H1 (cell line): ENCODE measurements at regions not wholly inside any gene's neighbourhood (a gene's known extent, or its start where the extent isn't known, plus 50 kb on each side); places are given as distances from the start of the nearest gene placed in this dataset.

ENCODE experiments used
- CTCF ChIA-PET: fragments of 300-600 bp; sonication (Branson Sonifier 250); formaldehyde crosslinking; loops from one replicate; lab custom pipeline; 2021; ENCODE audit not compliant: partially characterized antibody; lab: Charles Lee
- POLR2A ChIA-PET: fragments of 300-600 bp; sonication (Branson Sonifier 250); formaldehyde crosslinking; loops from one replicate; lab custom pipeline; 2021; ENCODE audit warnings: inconsistent platforms; ENCODE audit not compliant: partially characterized antibody; lab: Charles Lee
- DNase-seq, 2 experiments: peaks; one replicate each; pipeline versions ENCODE4 v3.0.0 to v3.0.0-alpha.2; 2010 to 2022; ENCODE audit warnings: low spot score in 2 of 2, low read depth in 1 of 2, mixed read lengths in 1 of 2
- FAIRE-seq: peaks from 2 replicates; lab custom pipeline; 2011; peaks lifted over from hg19 to GRCh38; lab: Jason Lieb, UNC
- H2AFZ ChIP-seq: 2 replicates; pipeline ENCODE4 v1.8.1; 2012; ENCODE audit warnings: low read length, inconsistent platforms
- H2AK5ac ChIP-seq: 2 replicates; pipeline ENCODE4 v1.6.1; 2013; ENCODE audit warnings: low read depth, low read length
- H2BK120ac ChIP-seq: replicated peaks from 2 replicates; pipeline ENCODE3; 2013; ENCODE audit warnings: low read depth, low read length, inconsistent platforms
- H2BK12ac ChIP-seq: 2 replicates; pipeline ENCODE4 v1.6.1; 2013; ENCODE audit warnings: low read depth, low read length
- H2BK15ac ChIP-seq: 2 replicates; pipeline ENCODE4 v1.6.1; 2013; ENCODE audit warnings: low read length
- H2BK20ac ChIP-seq: 2 replicates; pipeline ENCODE4 v1.6.1; 2013; ENCODE audit warnings: low read length
- H2BK5ac ChIP-seq: 2 replicates; pipeline ENCODE4 v1.6.1; 2013; ENCODE audit warnings: low read depth, low read length
- H3K14ac ChIP-seq: 2 replicates; pipeline ENCODE4 v1.6.1; 2013; ENCODE audit warnings: inconsistent platforms; ENCODE audit not compliant: insufficient read length
- H3K18ac ChIP-seq: 2 replicates; pipeline ENCODE4 v1.6.1; 2013; ENCODE audit warnings: low read length; ENCODE audit errors: extremely low read depth
- H3K23ac ChIP-seq: 2 replicates; pipeline ENCODE4 v1.6.1; 2013; ENCODE audit warnings: inconsistent platforms; ENCODE audit not compliant: insufficient read length
- H3K23me2 ChIP-seq: 2 replicates; pipeline ENCODE4 v1.6.1; 2013; ENCODE audit warnings: low read depth, low read length
- H3K27ac ChIP-seq: 2 replicates; pipeline ENCODE4 v1.6.1; 2011; ENCODE audit warnings: low read depth, low read length, inconsistent platforms
- H3K27me3 ChIP-seq, 4 experiments: replicated peaks in 1 of 4; 1 replicate in 1 of 4; 2 replicates in 3 of 4; pipeline versions ENCODE4 v1.6.1 to v1.8.1; 2011 to 2013; ENCODE audit warnings: low read length in 3 of 4, mild to moderate bottlenecking in 3 of 4, inconsistent platforms in 2 of 4, mixed read lengths in 2 of 4, moderate library complexity in 1 of 4; ENCODE audit not compliant: control insufficient read depth in 3 of 4, insufficient read depth in 3 of 4; ENCODE audit errors: extremely low read depth in 1 of 4
- H3K36me3 ChIP-seq, 4 experiments: 2 replicates each; pipeline versions ENCODE4 v1.6.1 to v1.8.1; 2011 to 2013; ENCODE audit warnings: mild to moderate bottlenecking in 4 of 4, low read length in 3 of 4, moderate library complexity in 2 of 4, control low read depth in 1 of 4, inconsistent platforms in 1 of 4; ENCODE audit not compliant: insufficient read depth in 4 of 4, control insufficient read depth in 2 of 4
- H3K4ac ChIP-seq: replicated peaks from 2 replicates; pipeline ENCODE3; 2013; ENCODE audit warnings: low read length, low read depth, mixed read lengths, inconsistent platforms; ENCODE audit not compliant: insufficient read length
- H3K4me1 ChIP-seq, 4 experiments: replicated peaks in 1 of 4; 1 replicate in 1 of 4; 2 replicates in 3 of 4; pipeline versions ENCODE4 v1.6.1 to v1.8.1; 2011 to 2013; ENCODE audit warnings: low read length in 3 of 4, inconsistent platforms in 2 of 4, mixed read lengths in 1 of 4; ENCODE audit not compliant: insufficient read depth in 4 of 4, control insufficient read depth in 3 of 4
- H3K4me2 ChIP-seq, 2 experiments: 2 replicates each; pipeline versions ENCODE4 v1.6.1 to v1.8.1; 2011 to 2013; ENCODE audit warnings: low read depth in 2 of 2, low read length in 2 of 2, control low read depth in 1 of 2, inconsistent platforms in 1 of 2, mild to moderate bottlenecking in 1 of 2; ENCODE audit not compliant: insufficient read depth in 1 of 2
- H3K4me3 ChIP-seq, 4 experiments: fragments of 200-600, 300-600 bp in 1 of 4; sonication (generic), shearing (Covaris generic), sonication (Bioruptor Twin) in 1 of 4; 2 replicates each; pipeline versions ENCODE4 v1.5.1 to v1.8.1; 2011 to 2016; ENCODE audit warnings: low read length in 4 of 4, low read depth in 3 of 4, control low read depth in 2 of 4, inconsistent platforms in 2 of 4, mild to moderate bottlenecking in 2 of 4, mixed read lengths in 1 of 4, moderate library complexity in 1 of 4; ENCODE audit not compliant: insufficient read depth in 2 of 4; ENCODE audit errors: extremely low read depth in 1 of 4
- H3K56ac ChIP-seq: replicated peaks from 2 replicates; pipeline ENCODE3; 2013; ENCODE audit warnings: low read depth, mild to moderate bottlenecking, mixed read lengths, low read length, inconsistent platforms; ENCODE audit not compliant: insufficient read length
- H3K79me1 ChIP-seq: 2 replicates; pipeline ENCODE4 v1.6.1; 2013; ENCODE audit warnings: low read depth, low read length, control low read depth
- H3K79me2 ChIP-seq, 2 experiments: 2 replicates each; pipeline versions ENCODE4 v1.6.1 to v1.8.1; 2012 to 2013; ENCODE audit warnings: low read length in 2 of 2, mild to moderate bottlenecking in 2 of 2, inconsistent platforms in 1 of 2; ENCODE audit not compliant: insufficient read depth in 2 of 2, control insufficient read depth in 1 of 2
- H3K9ac ChIP-seq, 4 experiments: replicated peaks in 1 of 4; 1 replicate in 1 of 4; 2 replicates in 3 of 4; pipeline versions ENCODE4 v1.6.1 to v1.8.1; 2011 to 2013; ENCODE audit warnings: low read depth in 3 of 4, low read length in 3 of 4, control low read depth in 2 of 4, mild to moderate bottlenecking in 2 of 4, moderate library complexity in 2 of 4, inconsistent platforms in 1 of 4; ENCODE audit errors: extremely low read depth in 1 of 4
- H3K9me3 ChIP-seq, 2 experiments: 2 replicates each; pipeline versions ENCODE4 v1.6.1 to v1.8.1; 2012 to 2013; ENCODE audit warnings: mild to moderate bottlenecking in 2 of 2, moderate library complexity in 2 of 2, control low read depth in 1 of 2, inconsistent platforms in 1 of 2, low read depth in 1 of 2, low read length in 1 of 2, mixed read lengths in 1 of 2; ENCODE audit not compliant: insufficient read depth in 2 of 2
- H4K20me1 ChIP-seq, 2 experiments: replicated peaks in 1 of 2; 2 replicates each; pipeline versions ENCODE3 to v1.8.1; 2011 to 2013; ENCODE audit warnings: inconsistent platforms in 2 of 2, low read length in 2 of 2, mild to moderate bottlenecking in 1 of 2; ENCODE audit not compliant: insufficient read depth in 2 of 2, control insufficient read depth in 1 of 2
- H4K5ac ChIP-seq: 2 replicates; pipeline ENCODE4 v1.6.1; 2013; ENCODE audit warnings: low read length, low read depth, mixed read lengths, inconsistent platforms; ENCODE audit not compliant: insufficient read length
- H4K8ac ChIP-seq: 2 replicates; pipeline ENCODE4 v1.8.0; 2013; ENCODE audit warnings: mild to moderate bottlenecking, moderate library complexity, low read length, inconsistent platforms; ENCODE audit not compliant: insufficient read depth; ENCODE audit errors: extremely low read depth
- H4K91ac ChIP-seq: replicated peaks from 2 replicates; pipeline ENCODE3; 2013; ENCODE audit warnings: low read length, mixed read lengths, inconsistent platforms; ENCODE audit not compliant: insufficient read length
- BCL11A ChIP-seq, 2 experiments: IDR thresholded peaks; one replicate each; pipeline ENCODE4 v1.6.1; 2011; ENCODE audit warnings: low read depth in 2 of 2, low read length in 2 of 2, mild to moderate bottlenecking in 2 of 2
- CHD1 ChIP-seq: IDR thresholded peaks from 2 replicates; pipeline ENCODE4 v1.6.1; 2012; ENCODE audit warnings: low read depth, low read length, improper control_type of control experiment
- GTF2F1 ChIP-seq: IDR thresholded peaks from 2 replicates; pipeline ENCODE4 v1.6.1; 2012; ENCODE audit warnings: low read depth, low read length, improper control_type of control experiment, borderline replicate concordance
- TCF12 ChIP-seq: IDR thresholded peaks from 2 replicates; pipeline ENCODE4 v1.6.1; 2011; ENCODE audit warnings: low read depth, mild to moderate bottlenecking, low read length
- WGBS, 2 experiments: shearing (Covaris generic) in 1 of 2; methylation state at CpG; one replicate each; pipeline versions ENCODE4 v1.1.6 to v1.1.7; 2013 to 2015; ENCODE audit warnings: low lambda C conversion rate in 2 of 2, mixed read lengths in 2 of 2, inconsistent platforms in 1 of 2, low coverage in 1 of 2, missing lambda C conversion rate in 1 of 2; ENCODE audit not compliant: insufficient replicate concordance in 2 of 2, insufficient coverage in 1 of 2, insufficient read length in 1 of 2; ENCODE audit errors: extremely low coverage in 1 of 2, missing lambda C conversion rate in 1 of 2; 5-methylcytosine and 5-hydroxymethylcytosine counted together

GRCh38 chr9:110028271-110028670 is 179.7 kb downstream of the C9orf152 start:
- CTCF ChIA-PET = interaction anchor here (1.0 to 2.1 kb wide), 4 partner anchors 13 to 60 kb away, joined by 3 to 6 read pairs (median 4); no protein-coding TSS in a partner anchor

More at GRCh38 chr9:110028271-110028670, 179.7 kb downstream of the C9orf152 start:
- peaks cover 0 to 6% (median 0%) of the 10 kb centered on the region in 4 experiments; a peak in 1 of 7 replicates for H3K4me1 ChIP-seq
- WGBS, 2 experiments = 93% methylated on average over 5 of the region's 5 CpGs; no CpG with 5 or more reads in 1 of the 2 experiments
- POLR2A ChIA-PET = interaction anchor here (1.8 kb wide), 1 partner anchor 19 kb away, joined by 5 read pairs; no protein-coding TSS in a partner anchor
- TF ChIP-seq BCL11A (IDR thresholded peaks at IDR 0.05; ENCODE audit: low read depth in 2 of 2, low read length in 2 of 2) (no peak), TCF12 (no peak), CHD1 (no peak), GTF2F1 (no peak)
- H4K5ac ChIP-seq = no peak overlapping the region
- H2BK15ac ChIP-seq = no peak overlapping the region
- H3K9me3 ChIP-seq = no peaks in the 10 kb centered on the region
- H4K8ac ChIP-seq = no peak overlapping the region
- no peak overlapping the region for H2BK5ac ChIP-seq
- H3K4me2 ChIP-seq = no peak overlapping the region
- H3K79me2 ChIP-seq = no peaks in the 10 kb centered on the region
- no peak overlapping the region for H3K18ac ChIP-seq
- H3K14ac ChIP-seq = no peak overlapping the region
- H3K9ac ChIP-seq = peak overlapping the region in 1 of 4 experiments; percentile 49; a peak in 1 of 7 replicates
- H2BK20ac ChIP-seq = peak overlapping the region; percentile 40; the same call in 1 of the 2 replicates
- H3K27me3 ChIP-seq = no peaks in the 10 kb centered on the region
- H2BK12ac ChIP-seq = no peak overlapping the region
- no peak overlapping the region for H2AFZ ChIP-seq
- no peak for DNase-seq
- no peak for FAIRE-seq
- H3K23me2 ChIP-seq = no peaks in the 10 kb centered on the region
- no peak overlapping the region for H3K4me3 ChIP-seq
- no peak overlapping the region for H2BK120ac ChIP-seq
- H3K23ac ChIP-seq = no peak overlapping the region
- no peak overlapping the region for H3K56ac ChIP-seq
- no peak overlapping the region for H3K27ac ChIP-seq
- no peaks in the 10 kb centered on the region for H3K36me3 ChIP-seq
- no peak overlapping the region for H3K4ac ChIP-seq
- no peaks in the 10 kb centered on the region for H3K79me1 ChIP-seq
- H2AK5ac ChIP-seq = no peak overlapping the region
- H4K20me1 ChIP-seq = no peaks in the 10 kb centered on the region
- peak overlapping the region; percentile 7 for H4K91ac ChIP-seq
